AG09319 (cell line): ENCODE measurements at regions not wholly inside any gene's neighbourhood (a gene's known extent, or its start where the extent isn't known, plus 50 kb on each side); places are given as distances from the start of the nearest gene placed in this dataset.

Experiments
- DNase-seq: peaks from one replicate; pipeline ENCODE4 v3.0.0-alpha.2; 2010; ENCODE audit warnings: low read depth; ENCODE audit errors: extremely low read depth
- CTCF ChIP-seq: IDR thresholded peaks from 2 replicates; pipeline ENCODE4 v1.5.1; 2011; ENCODE audit warnings: low read depth, mild to moderate bottlenecking, inconsistent platforms, low read length, moderate library complexity

- DNase-seq: no peak
- no peak for TF ChIP-seq CTCF
Observed at GRCh38 chr5:12848709-12849108, 944.5 kb upstream of the CTNND2 start.

GRCh38 chr5:12845549-12846159 is 941.4 kb upstream of the CTNND2 start:
- no peak for TF ChIP-seq CTCF
- no peak for DNase-seq

GRCh38 chr5:12840972-12841371 is 936.7 kb upstream of the CTNND2 start:
- no peak for TF ChIP-seq CTCF
- DNase-seq: no peak

GRCh38 chr5:12837592-12837991 is 933.3 kb upstream of the CTNND2 start:
- no peak for TF ChIP-seq CTCF
- no peak for DNase-seq

GRCh38 chr5:12825163-12825562 is 920.9 kb upstream of the CTNND2 start:
- no peak for TF ChIP-seq CTCF

GRCh38 chr5:12805165-12805698 is 901.0 kb upstream of the CTNND2 start:
- no peak for TF ChIP-seq CTCF
- no peak for DNase-seq

More at GRCh38 chr5:12825163-12825562, 920.9 kb upstream of the CTNND2 start:
- no peak for DNase-seq

- DNase-seq: no peak
- no peak for TF ChIP-seq CTCF
Observed at GRCh38 chr5:12799165-12799564, 894.9 kb upstream of the CTNND2 start.
